ENCODE measurements at regions not wholly inside any gene's neighbourhood (a gene's known extent, or its start where the extent isn't known, plus 50 kb on each side); places are given as distances from the start of the nearest gene placed in this dataset.

GRCh38 chr2:122358729-122359128, 603.3 kb downstream of the TSN start:
- H3K4me3 ChIP-seq (replicated peaks; ENCODE audit: insufficient read depth, low read length), result no peak overlapping the region
- H3K27me3 ChIP-seq (ENCODE audit: insufficient read depth, poor library complexity, severe bottlenecking), result no peaks in the 10 kb centered on the region
- no peak overlapping the region for H3K27ac ChIP-seq (replicated peaks)
- DNase-seq (ENCODE audit: low read depth in 1 of 2, low spot score in 1 of 2), result no peak
- TF ChIP-seq CTCF (IDR thresholded peaks at IDR 0.05; ENCODE audit: insufficient read depth, low read length) (no peak), GABPA (IDR thresholded peaks at IDR 0.05; ENCODE audit: low read depth) (no peak), SPI1 (IDR thresholded peaks at IDR 0.05; ENCODE audit: borderline replicate concordance, low read depth) (no peak), REST (IDR thresholded peaks at IDR 0.05; ENCODE audit: insufficient replicate concordance, low read depth) (no peak), POLR2AphosphoS5 (IDR thresholded peaks at IDR 0.05; ENCODE audit: low read depth) (no peak)

GRCh38 chr2:122363885-122364284, 608.4 kb downstream of the TSN start:
- no peaks in the 10 kb centered on the region for H3K27me3 ChIP-seq (ENCODE audit: insufficient read depth, poor library complexity, severe bottlenecking)
- no peak overlapping the region for H3K27ac ChIP-seq (replicated peaks)
- H3K4me3 ChIP-seq (replicated peaks; ENCODE audit: insufficient read depth, low read length), result no peak overlapping the region
- no peak for DNase-seq (ENCODE audit: low read depth in 1 of 2, low spot score in 1 of 2)
- no peak for TF ChIP-seq REST (IDR thresholded peaks at IDR 0.05; ENCODE audit: insufficient replicate concordance, low read depth)
- no peak for TF ChIP-seq SPI1 (IDR thresholded peaks at IDR 0.05; ENCODE audit: borderline replicate concordance, low read depth)
- no peak for TF ChIP-seq POLR2AphosphoS5 (IDR thresholded peaks at IDR 0.05; ENCODE audit: low read depth)
- no peak for TF ChIP-seq GABPA (IDR thresholded peaks at IDR 0.05; ENCODE audit: low read depth)
- no peak for TF ChIP-seq CTCF (IDR thresholded peaks at IDR 0.05; ENCODE audit: insufficient read depth, low read length)

GRCh38 chr2:122366427-122366826, 611.0 kb downstream of the TSN start:
- DNase-seq (ENCODE audit: low read depth in 1 of 2, low spot score in 1 of 2), result no peak
- TF ChIP-seq REST (IDR thresholded peaks at IDR 0.05; ENCODE audit: insufficient replicate concordance, low read depth) (no peak), POLR2AphosphoS5 (IDR thresholded peaks at IDR 0.05; ENCODE audit: low read depth) (no peak), CTCF (IDR thresholded peaks at IDR 0.05; ENCODE audit: insufficient read depth, low read length) (no peak), SPI1 (IDR thresholded peaks at IDR 0.05; ENCODE audit: borderline replicate concordance, low read depth) (no peak), GABPA (IDR thresholded peaks at IDR 0.05; ENCODE audit: low read depth) (no peak)
- Histone ChIP-seq H3K27me3 (ENCODE audit: insufficient read depth, poor library complexity, severe bottlenecking) (no peaks in the 10 kb centered on the region), H3K27ac (replicated peaks) (no peak overlapping the region), H3K4me3 (replicated peaks; ENCODE audit: insufficient read depth, low read length) (no peak overlapping the region)

Measured in HL-60 (cell line).